OCI-LY3 (cell line): ENCODE measurements at regions not wholly inside any gene's neighbourhood (a gene's known extent, or its start where the extent isn't known, plus 50 kb on each side); places are given as distances from the start of the nearest gene placed in this dataset.

Source experiments
- H2AFZ ChIP-seq: fragments of 200-600, 300-600 bp; shearing (Covaris generic); 2 replicates; pipeline ENCODE4 v1.6.0; 2014; ENCODE audit warnings: antibody characterized with exemption, low read depth, low read length
- H3K27ac ChIP-seq: fragments of 200-600, 300-600 bp; sonication (generic); 2 replicates; pipeline ENCODE4 v1.5.1; 2014; ENCODE audit warnings: mild to moderate bottlenecking, low read length, moderate library complexity, mixed read lengths
- H3K27me3 ChIP-seq: fragments of 200-600, 300-600 bp; sonication (generic); 2 replicates; pipeline ENCODE4 v1.6.1; 2014; ENCODE audit warnings: low read depth, low read length, mixed read lengths
- H3K36me3 ChIP-seq: fragments of 200-600, 300-600 bp; sonication (generic); replicated peaks from 2 replicates; pipeline ENCODE3; 2014; ENCODE audit warnings: low read depth, low read length, mixed read lengths
- H3K4me1 ChIP-seq: fragments of 300-600, 200-600 bp; sonication (generic); 2 replicates; pipeline ENCODE4 v1.6.1; 2014; ENCODE audit warnings: low read length, mixed read lengths
- H3K4me2 ChIP-seq: fragments of 200-600, 300-600 bp; sonication (generic); 2 replicates; pipeline ENCODE4 v1.6.1; 2014; ENCODE audit warnings: low read length, mixed read lengths
- H3K4me3 ChIP-seq: fragments of 300-600, 200-600 bp; sonication (generic); 2 replicates; pipeline ENCODE4 v1.5.1; 2014; ENCODE audit warnings: antibody characterized with exemption, mild to moderate bottlenecking, low read length, moderate library complexity
- H3K79me2 ChIP-seq: fragments of 300-600, 200-600 bp; shearing (Covaris generic); 2 replicates; pipeline ENCODE4 v1.6.1; 2014; ENCODE audit warnings: mild to moderate bottlenecking, low read length, mixed read lengths
- H3K9ac ChIP-seq: fragments of 300-600, 200-600 bp; shearing (Covaris generic); 2 replicates; pipeline ENCODE4 v1.6.0; 2014; ENCODE audit warnings: mild to moderate bottlenecking, low read length, moderate library complexity
- H3K9me3 ChIP-seq: fragments of 200-600, 300-600 bp; shearing (Covaris generic); 2 replicates; pipeline ENCODE4 v1.6.1; 2014; ENCODE audit warnings: low read length, mixed read lengths; ENCODE audit not compliant: insufficient read depth
- H4K20me1 ChIP-seq: fragments of 200-600, 300-600 bp; sonication (generic); 2 replicates; pipeline ENCODE4 v1.6.1; 2016; ENCODE audit warnings: low read length, mixed read lengths; ENCODE audit not compliant: insufficient read depth
- CTCF ChIP-seq: fragments of 200-600, 300-600 bp; sonication (generic); IDR thresholded peaks from 2 replicates; pipeline ENCODE4 v1.5.1; 2014; ENCODE audit warnings: antibody characterized with exemption, low read length, low read depth
- EZH2phosphoT487 ChIP-seq: fragments of 200-600 bp; shearing (Covaris generic); IDR thresholded peaks from 2 replicates; pipeline ENCODE4 v1.6.1; 2018; ENCODE audit warnings: antibody characterized with exemption, mixed run types, low read depth

- Histone ChIP-seq H3K79me2 (no peaks in the 10 kb centered on the region), H4K20me1 (no peaks in the 10 kb centered on the region), H3K9me3 (no peaks in the 10 kb centered on the region), H3K27me3 (0 out of 2 replicates have a peak, but pooled peaks cover 2% of the 10 kb centered on the region), H3K4me3 (no peak overlapping the region), H3K27ac (no peak overlapping the region), H3K9ac (no peak overlapping the region), H2AFZ (no peak overlapping the region), H3K36me3 (peaks cover 3% of the 10 kb centered on the region), H3K4me2 (no peak overlapping the region), H3K4me1 (no peaks in the 10 kb centered on the region)
- no peak for TF ChIP-seq CTCF
- no peak for TF ChIP-seq EZH2phosphoT487
These were observed 600.7 kb upstream of the ID2 start for GRCh38 chr2:8081130-8081529.

- no peaks in the 10 kb centered on the region for H4K20me1 ChIP-seq
- H3K36me3 ChIP-seq, result peaks cover under 1% of the 10 kb centered on the region
- H3K4me2 ChIP-seq, result no peak overlapping the region
- H3K79me2 ChIP-seq, result no peaks in the 10 kb centered on the region
- H3K9ac ChIP-seq, result no peak overlapping the region
- no peaks in the 10 kb centered on the region for H3K9me3 ChIP-seq
- H3K27ac ChIP-seq, result no peak overlapping the region
- no peak overlapping the region for H2AFZ ChIP-seq
- H3K27me3 ChIP-seq, result 0 out of 2 replicates have a peak, but pooled peaks cover 2% of the 10 kb centered on the region
- no peaks in the 10 kb centered on the region for H3K4me1 ChIP-seq
- TF ChIP-seq CTCF, result no peak
- TF ChIP-seq EZH2phosphoT487, result no peak
- no peak overlapping the region for H3K4me3 ChIP-seq
These were observed 599.0 kb upstream of the ID2 start for GRCh38 chr2:8082840-8083239.

- no peak overlapping the region for H3K4me2 ChIP-seq
These were observed 595.5 kb upstream of the ID2 start for GRCh38 chr2:8086357-8086756.

GRCh38 chr2:8086796-8087479 is 594.9 kb upstream of the ID2 start:
- Histone ChIP-seq H4K20me1 (no peaks in the 10 kb centered on the region), H3K4me1 (peaks cover 10% of the 10 kb centered on the region), H3K79me2 (no peaks in the 10 kb centered on the region), H3K9ac (no peak overlapping the region), H2AFZ (no peak overlapping the region), H3K4me2 (no peak overlapping the region), H3K27me3 (0 out of 2 replicates have a peak, but pooled peaks cover 2% of the 10 kb centered on the region), H3K36me3 (no peaks in the 10 kb centered on the region), H3K4me3 (no peak overlapping the region), H3K9me3 (no peaks in the 10 kb centered on the region), H3K27ac (no peak overlapping the region)
- no peak for TF ChIP-seq CTCF
- TF ChIP-seq EZH2phosphoT487, result no peak

More at GRCh38 chr2:8086357-8086756, 595.5 kb upstream of the ID2 start:
- H4K20me1 ChIP-seq, result no peaks in the 10 kb centered on the region
- H3K4me1 ChIP-seq, result peaks cover 8% of the 10 kb centered on the region
- H3K79me2 ChIP-seq, result no peaks in the 10 kb centered on the region
- no peak overlapping the region for H3K4me3 ChIP-seq
- TF ChIP-seq EZH2phosphoT487, result no peak
- no peak for TF ChIP-seq CTCF
- no peaks in the 10 kb centered on the region for H3K36me3 ChIP-seq
- no peak overlapping the region for H3K9ac ChIP-seq
- 0 out of 2 replicates have a peak, but pooled peaks cover 2% of the 10 kb centered on the region for H3K27me3 ChIP-seq
- H3K9me3 ChIP-seq, result no peaks in the 10 kb centered on the region
- H3K27ac ChIP-seq, result no peak overlapping the region
- no peak overlapping the region for H2AFZ ChIP-seq
